Skeletal muscle satellite cell (primary cell): ENCODE measurements at regions not wholly inside any gene's neighbourhood (a gene's known extent, or its start where the extent isn't known, plus 50 kb on each side); places are given as distances from the start of the nearest gene placed in this dataset.
A peak's percentile ranks its signal among the peaks of the same experiment; 100 is the strongest.

Source experiments
- H3K27me3 ChIP-seq: 2 replicates; pipeline ENCODE4 v1.7.0; 2013; ENCODE audit warnings: low read length; ENCODE audit not compliant: control insufficient read depth, insufficient read depth
- H3K36me3 ChIP-seq: 2 replicates; pipeline ENCODE4 v1.7.0; 2013; ENCODE audit warnings: mild to moderate bottlenecking, control low read depth, low read length; ENCODE audit not compliant: insufficient read depth
- H3K4me1 ChIP-seq: 2 replicates; pipeline ENCODE4 v1.7.0; 2013; ENCODE audit warnings: low read length; ENCODE audit not compliant: control insufficient read depth, insufficient read depth
- H3K4me2 ChIP-seq: 2 replicates; pipeline ENCODE4 v1.7.0; 2013; ENCODE audit warnings: mild to moderate bottlenecking, low read length
- H3K4me3 ChIP-seq: 2 replicates; pipeline ENCODE4 v1.7.0; 2013; ENCODE audit warnings: low read length
- H3K9ac ChIP-seq: 2 replicates; pipeline ENCODE4 v1.7.0; 2013; ENCODE audit warnings: mild to moderate bottlenecking, low read depth, low read length, moderate library complexity
- H3K9me3 ChIP-seq: replicated peaks from 2 replicates; pipeline ENCODE4 v1.7.0; 2013; ENCODE audit warnings: mild to moderate bottlenecking, control low read depth, low read length

- no peak overlapping the region for H3K4me2 ChIP-seq
- H3K27me3 ChIP-seq = no peaks in the 10 kb centered on the region
- peaks cover 31% of the 10 kb centered on the region for H3K4me1 ChIP-seq
- no peaks in the 10 kb centered on the region for H3K9me3 ChIP-seq
- no peaks in the 10 kb centered on the region for H3K36me3 ChIP-seq
- H3K4me3 ChIP-seq = no peak overlapping the region
- no peak overlapping the region for H3K9ac ChIP-seq
These were observed 204.2 kb downstream of the MBD2 start for GRCh38 chr18:54020156-54020745.

- no peak overlapping the region for H3K4me3 ChIP-seq
- H3K36me3 ChIP-seq = no peaks in the 10 kb centered on the region
- H3K9me3 ChIP-seq = no peaks in the 10 kb centered on the region
- peaks cover 26% of the 10 kb centered on the region for H3K4me1 ChIP-seq
- no peak overlapping the region for H3K4me2 ChIP-seq
- no peaks in the 10 kb centered on the region for H3K27me3 ChIP-seq
- H3K9ac ChIP-seq = no peak overlapping the region
These were observed 204.8 kb downstream of the MBD2 start for GRCh38 chr18:54019641-54020040.

- Histone ChIP-seq H3K9ac (no peak overlapping the region), H3K4me1 (no peaks in the 10 kb centered on the region), H3K36me3 (no peaks in the 10 kb centered on the region), H3K4me3 (no peak overlapping the region), H3K27me3 (no peaks in the 10 kb centered on the region), H3K4me2 (no peak overlapping the region), H3K9me3 (no peaks in the 10 kb centered on the region)
These were observed 211.0 kb downstream of the MBD2 start for GRCh38 chr18:54013452-54013851.

GRCh38 chr18:54004828-54005227 lies 219.6 kb downstream of the MBD2 start:
- Histone ChIP-seq H3K27me3 (no peaks in the 10 kb centered on the region), H3K4me2 (no peak overlapping the region), H3K4me1 (no peaks in the 10 kb centered on the region), H3K36me3 (no peaks in the 10 kb centered on the region), H3K4me3 (no peak overlapping the region), H3K9ac (no peak overlapping the region), H3K9me3 (no peaks in the 10 kb centered on the region)

GRCh38 chr18:54003195-54003594 lies 221.3 kb downstream of the MBD2 start:
- Histone ChIP-seq H3K4me1 (no peaks in the 10 kb centered on the region), H3K36me3 (no peaks in the 10 kb centered on the region), H3K4me2 (no peak overlapping the region), H3K4me3 (no peak overlapping the region), H3K9ac (no peak overlapping the region), H3K27me3 (no peaks in the 10 kb centered on the region), H3K9me3 (no peaks in the 10 kb centered on the region)

GRCh38 chr18:53997064-53997463 lies 227.4 kb downstream of the MBD2 start:
- H3K4me1 ChIP-seq = peaks cover 1% of the 10 kb centered on the region
- no peaks in the 10 kb centered on the region for H3K36me3 ChIP-seq
- H3K4me2 ChIP-seq = no peak overlapping the region
- no peak overlapping the region for H3K9ac ChIP-seq
- no peaks in the 10 kb centered on the region for H3K27me3 ChIP-seq
- no peaks in the 10 kb centered on the region for H3K9me3 ChIP-seq
- H3K4me3 ChIP-seq = no peak overlapping the region

- Histone ChIP-seq H3K27me3 (no peaks in the 10 kb centered on the region), H3K9ac (no peak overlapping the region), H3K4me3 (no peak overlapping the region)
These were observed 230.5 kb downstream of the MBD2 start for GRCh38 chr18:53994016-53994415.

GRCh38 chr18:53991805-53992204 lies 232.7 kb downstream of the MBD2 start:
- Histone ChIP-seq H3K27me3 (no peaks in the 10 kb centered on the region), H3K9ac (no peak overlapping the region), H3K9me3 (no peaks in the 10 kb centered on the region), H3K4me3 (no peak overlapping the region), H3K36me3 (no peaks in the 10 kb centered on the region), H3K4me2 (no peak overlapping the region), H3K4me1 (peaks cover 10% of the 10 kb centered on the region)

More at GRCh38 chr18:53994016-53994415, 230.5 kb downstream of the MBD2 start:
- Histone ChIP-seq H3K9me3 (no peaks in the 10 kb centered on the region), H3K4me2 (no peak overlapping the region), H3K4me1 (peaks cover 10% of the 10 kb centered on the region), H3K36me3 (no peaks in the 10 kb centered on the region)

GRCh38 chr18:53991202-53991601 lies 233.3 kb downstream of the MBD2 start:
- H3K36me3 ChIP-seq = no peaks in the 10 kb centered on the region
- no peaks in the 10 kb centered on the region for H3K27me3 ChIP-seq
- H3K4me2 ChIP-seq = no peak overlapping the region
- H3K9ac ChIP-seq = no peak overlapping the region
- no peak overlapping the region for H3K4me3 ChIP-seq
- H3K4me1 ChIP-seq = peaks cover 10% of the 10 kb centered on the region
- H3K9me3 ChIP-seq = no peaks in the 10 kb centered on the region

- H3K9me3 ChIP-seq = no peaks in the 10 kb centered on the region
- H3K27me3 ChIP-seq = no peaks in the 10 kb centered on the region
These were observed 234.0 kb downstream of the MBD2 start for GRCh38 chr18:53990485-53990884.

GRCh38 chr18:53984021-53984420 lies 240.4 kb downstream of the MBD2 start:
- Histone ChIP-seq H3K4me3 (no peak overlapping the region), H3K4me1 (peaks cover 8% of the 10 kb centered on the region), H3K9me3 (no peaks in the 10 kb centered on the region), H3K9ac (no peak overlapping the region), H3K27me3 (no peaks in the 10 kb centered on the region), H3K4me2 (peak overlapping the region; percentile 13), H3K36me3 (no peaks in the 10 kb centered on the region)

More at GRCh38 chr18:53990485-53990884, 234.0 kb downstream of the MBD2 start:
- H3K4me3 ChIP-seq = no peak overlapping the region
- no peak overlapping the region for H3K9ac ChIP-seq
- no peaks in the 10 kb centered on the region for H3K36me3 ChIP-seq
- H3K4me1 ChIP-seq = peaks cover 10% of the 10 kb centered on the region
- no peak overlapping the region for H3K4me2 ChIP-seq

GRCh38 chr18:53971331-53971730 lies 253.1 kb downstream of the MBD2 start:
- Histone ChIP-seq H3K9ac (no peak overlapping the region), H3K4me2 (no peak overlapping the region), H3K4me3 (no peak overlapping the region), H3K9me3 (no peaks in the 10 kb centered on the region), H3K4me1 (no peaks in the 10 kb centered on the region), H3K27me3 (no peaks in the 10 kb centered on the region), H3K36me3 (no peaks in the 10 kb centered on the region)
